Activated CD4-positive, alpha-beta T cell treated with anti-CD3 and anti-CD28 coated beads, Interleukin-2, amount 10 ng/mL, durations not matched to agents 24 days and 14 days (primary cell): ENCODE measurements at regions not wholly inside any gene's neighbourhood (a gene's known extent, or its start where the extent isn't known, plus 50 kb on each side); places are given as distances from the start of the nearest gene placed in this dataset.

Experiments used
- DNase-seq: peaks from one replicate; pipeline ENCODE4 v3.0.0; 2022
- H3K27ac Mint-ChIP-seq: one replicate; pipeline ENCODE4 v1.8.0; 2022; ENCODE audit warnings: mild to moderate bottlenecking, mixed read lengths
- H3K27me3 Mint-ChIP-seq: one replicate; pipeline ENCODE4 v1.8.0; 2022; ENCODE audit warnings: mixed read lengths
- H3K36me3 Mint-ChIP-seq: one replicate; pipeline ENCODE4 v1.8.0; 2022; ENCODE audit warnings: low read depth, mild to moderate bottlenecking, mixed read lengths
- H3K4me1 Mint-ChIP-seq: one replicate; pipeline ENCODE4 v1.8.0; 2021; ENCODE audit warnings: mixed read lengths
- H3K4me3 Mint-ChIP-seq: one replicate; pipeline ENCODE4 v1.8.0; 2022; ENCODE audit warnings: mild to moderate bottlenecking, moderate library complexity, mixed read lengths
- H3K9me3 Mint-ChIP-seq: one replicate; pipeline ENCODE4 v1.8.0; 2021; ENCODE audit warnings: mixed read lengths
- intact Hi-C: fragments of 100-400 bp; cut with micrococcal nuclease; formaldehyde crosslinking; loops from one replicate; pipeline ENCODE4 v1.15.1; 2023

GRCh38 chr12:127550271-127550670, 716.7 kb upstream of the TMEM132C start:
- intact Hi-C loops = no loop called here
- no peak for DNase-seq
- Mint-ChIP-seq H3K4me1 (peaks cover 2% of the 10 kb centered on the region), H3K36me3 (no peaks in the 10 kb centered on the region), H3K27me3 (peaks cover 5% of the 10 kb centered on the region), H3K27ac (no peak overlapping the region), H3K4me3 (no peak overlapping the region), H3K9me3 (peaks cover 10% of the 10 kb centered on the region)

- Mint-ChIP-seq H3K9me3 (peaks cover 22% of the 10 kb centered on the region), H3K4me1 (peaks cover 23% of the 10 kb centered on the region), H3K36me3 (peaks cover 5% of the 10 kb centered on the region), H3K27me3 (peaks cover 5% of the 10 kb centered on the region), H3K27ac (no peak overlapping the region), H3K4me3 (no peak overlapping the region)
- no peak for DNase-seq
- intact Hi-C loops = no loop called here
These were observed 714.1 kb upstream of the TMEM132C start for GRCh38 chr12:127552838-127553237.

- intact Hi-C loops = no loop called here
- H3K9me3 Mint-ChIP-seq = peaks cover 30% of the 10 kb centered on the region
These were observed 711.9 kb upstream of the TMEM132C start for GRCh38 chr12:127555071-127555470.

GRCh38 chr12:127556231-127556886, 710.6 kb upstream of the TMEM132C start:
- H3K4me3 Mint-ChIP-seq = no peak overlapping the region
- intact Hi-C loops = no loop called here
- no peak for DNase-seq
- peaks cover 48% of the 10 kb centered on the region for H3K4me1 Mint-ChIP-seq
- peak overlapping the region; percentile 34 for H3K27ac Mint-ChIP-seq
- peaks cover 34% of the 10 kb centered on the region for H3K9me3 Mint-ChIP-seq
- peaks cover 17% of the 10 kb centered on the region for H3K36me3 Mint-ChIP-seq
- no peaks in the 10 kb centered on the region for H3K27me3 Mint-ChIP-seq

More at GRCh38 chr12:127555071-127555470, 711.9 kb upstream of the TMEM132C start:
- DNase-seq = no peak
- peaks cover 1% of the 10 kb centered on the region for H3K27me3 Mint-ChIP-seq
- no peak overlapping the region for H3K4me3 Mint-ChIP-seq
- H3K27ac Mint-ChIP-seq = no peak overlapping the region
- peaks cover 41% of the 10 kb centered on the region for H3K4me1 Mint-ChIP-seq
- H3K36me3 Mint-ChIP-seq = peaks cover 13% of the 10 kb centered on the region

GRCh38 chr12:127558361-127558760, 708.6 kb upstream of the TMEM132C start:
- Mint-ChIP-seq H3K27ac (peak overlapping the region; percentile 89), H3K27me3 (no peaks in the 10 kb centered on the region), H3K9me3 (peaks cover 37% of the 10 kb centered on the region), H3K4me1 (peaks cover 55% of the 10 kb centered on the region), H3K36me3 (peaks cover 17% of the 10 kb centered on the region), H3K4me3 (peak overlapping the region; percentile 61)
- intact Hi-C loops = loop anchor here (2.0 kb wide), 1 partner anchor 790 kb away; no protein-coding TSS in a partner anchor
- peak; percentile 60 for DNase-seq

GRCh38 chr12:127559349-127560040, 707.5 kb upstream of the TMEM132C start:
- H3K27ac Mint-ChIP-seq = peak overlapping the region; percentile 96
- H3K4me1 Mint-ChIP-seq = peaks cover 55% of the 10 kb centered on the region
- no peaks in the 10 kb centered on the region for H3K27me3 Mint-ChIP-seq
- peak; percentile 95 for DNase-seq
- intact Hi-C loops = loop anchor here (1.0 to 2.0 kb wide), 4 partner anchors 50 to 791 kb away; no protein-coding TSS in a partner anchor
- H3K9me3 Mint-ChIP-seq = peaks cover 38% of the 10 kb centered on the region
- H3K36me3 Mint-ChIP-seq = peaks cover 17% of the 10 kb centered on the region
- peak overlapping the region; percentile 63 for H3K4me3 Mint-ChIP-seq

GRCh38 chr12:127560041-127560478, 706.9 kb upstream of the TMEM132C start:
- no peak for DNase-seq
- no peaks in the 10 kb centered on the region for H3K27me3 Mint-ChIP-seq
- peaks cover 43% of the 10 kb centered on the region for H3K9me3 Mint-ChIP-seq
- H3K4me1 Mint-ChIP-seq = peaks cover 55% of the 10 kb centered on the region
- intact Hi-C loops = loop anchor here (1.0 kb wide), 1 partner anchor 75 kb away; no protein-coding TSS in a partner anchor
- H3K4me3 Mint-ChIP-seq = peak overlapping the region; percentile 63
- H3K36me3 Mint-ChIP-seq = peaks cover 17% of the 10 kb centered on the region
- H3K27ac Mint-ChIP-seq = peak overlapping the region; percentile 96

GRCh38 chr12:127562816-127563215, 704.2 kb upstream of the TMEM132C start:
- peak; percentile 60 for DNase-seq
- no peak overlapping the region for H3K4me3 Mint-ChIP-seq
- peaks cover 33% of the 10 kb centered on the region for H3K4me1 Mint-ChIP-seq
- peaks cover 35% of the 10 kb centered on the region for H3K9me3 Mint-ChIP-seq
- intact Hi-C loops = no loop called here
- peak overlapping the region; percentile 29 for H3K27ac Mint-ChIP-seq
- peaks cover under 1% of the 10 kb centered on the region for H3K27me3 Mint-ChIP-seq
- peaks cover 14% of the 10 kb centered on the region for H3K36me3 Mint-ChIP-seq

- H3K4me3 Mint-ChIP-seq = no peak overlapping the region
- DNase-seq = no peak
- H3K9me3 Mint-ChIP-seq = peaks cover 26% of the 10 kb centered on the region
- intact Hi-C loops = no loop called here
- H3K36me3 Mint-ChIP-seq = peaks cover 5% of the 10 kb centered on the region
- peaks cover 7% of the 10 kb centered on the region for H3K27me3 Mint-ChIP-seq
- peaks cover 14% of the 10 kb centered on the region for H3K4me1 Mint-ChIP-seq
- H3K27ac Mint-ChIP-seq = no peak overlapping the region
These were observed 701.7 kb upstream of the TMEM132C start for GRCh38 chr12:127565241-127565640.

- intact Hi-C loops = no loop called here
- peaks cover 2% of the 10 kb centered on the region for H3K4me1 Mint-ChIP-seq
- H3K27me3 Mint-ChIP-seq = peaks cover 9% of the 10 kb centered on the region
These were observed 699.4 kb upstream of the TMEM132C start for GRCh38 chr12:127567531-127567930.

GRCh38 chr12:127570387-127570786, 696.6 kb upstream of the TMEM132C start:
- Mint-ChIP-seq H3K36me3 (peaks cover 2% of the 10 kb centered on the region), H3K4me1 (peaks cover 2% of the 10 kb centered on the region), H3K27me3 (peaks cover 20% of the 10 kb centered on the region), H3K27ac (no peak overlapping the region), H3K9me3 (peaks cover 8% of the 10 kb centered on the region), H3K4me3 (no peak overlapping the region)
- no peak for DNase-seq
- intact Hi-C loops = no loop called here

More at GRCh38 chr12:127567531-127567930, 699.4 kb upstream of the TMEM132C start:
- DNase-seq = no peak
- Mint-ChIP-seq H3K4me3 (no peak overlapping the region), H3K27ac (no peak overlapping the region), H3K36me3 (peaks cover 2% of the 10 kb centered on the region), H3K9me3 (peaks cover 15% of the 10 kb centered on the region)

GRCh38 chr12:127570793-127571360, 696.1 kb upstream of the TMEM132C start:
- no peak for DNase-seq
- Mint-ChIP-seq H3K4me1 (peaks cover 2% of the 10 kb centered on the region), H3K4me3 (no peak overlapping the region), H3K27ac (no peak overlapping the region), H3K36me3 (peaks cover 2% of the 10 kb centered on the region), H3K9me3 (peaks cover 8% of the 10 kb centered on the region), H3K27me3 (peaks cover 20% of the 10 kb centered on the region)
- intact Hi-C loops = no loop called here

GRCh38 chr12:127571578-127571977, 695.4 kb upstream of the TMEM132C start:
- Mint-ChIP-seq H3K9me3 (peaks cover 8% of the 10 kb centered on the region), H3K4me3 (no peak overlapping the region), H3K27ac (no peak overlapping the region), H3K27me3 (peaks cover 20% of the 10 kb centered on the region), H3K4me1 (peaks cover 2% of the 10 kb centered on the region), H3K36me3 (peaks cover under 1% of the 10 kb centered on the region)
- intact Hi-C loops = no loop called here
- DNase-seq = no peak

- peaks cover 9% of the 10 kb centered on the region for H3K27me3 Mint-ChIP-seq
- H3K27ac Mint-ChIP-seq = no peak overlapping the region
- DNase-seq = no peak
- H3K9me3 Mint-ChIP-seq = peaks cover 8% of the 10 kb centered on the region
- H3K4me3 Mint-ChIP-seq = no peak overlapping the region
- intact Hi-C loops = no loop called here
- no peaks in the 10 kb centered on the region for H3K36me3 Mint-ChIP-seq
- H3K4me1 Mint-ChIP-seq = no peaks in the 10 kb centered on the region
These were observed 687.5 kb upstream of the TMEM132C start for GRCh38 chr12:127579446-127579845.
